SK-N-MC (cell line): ENCODE measurements at regions not wholly inside any gene's neighbourhood (a gene's known extent, or its start where the extent isn't known, plus 50 kb on each side); places are given as distances from the start of the nearest gene placed in this dataset.

ENCODE experiments used
- EZH2 ChIP-seq: fragments of 200-600 bp; sonication (generic); IDR thresholded peaks from one replicate; pipeline ENCODE4 v1.6.1; 2017; ENCODE audit warnings: antibody characterized with exemption
- FOXP2 ChIP-seq: optimal IDR thresholded peaks from 2 replicates; pipeline ENCODE3; 2011; ENCODE audit warnings: mild to moderate bottlenecking, moderate library complexity; ENCODE audit not compliant: insufficient read depth; ENCODE audit errors: extremely low read length, control extremely low read depth

DNA sequence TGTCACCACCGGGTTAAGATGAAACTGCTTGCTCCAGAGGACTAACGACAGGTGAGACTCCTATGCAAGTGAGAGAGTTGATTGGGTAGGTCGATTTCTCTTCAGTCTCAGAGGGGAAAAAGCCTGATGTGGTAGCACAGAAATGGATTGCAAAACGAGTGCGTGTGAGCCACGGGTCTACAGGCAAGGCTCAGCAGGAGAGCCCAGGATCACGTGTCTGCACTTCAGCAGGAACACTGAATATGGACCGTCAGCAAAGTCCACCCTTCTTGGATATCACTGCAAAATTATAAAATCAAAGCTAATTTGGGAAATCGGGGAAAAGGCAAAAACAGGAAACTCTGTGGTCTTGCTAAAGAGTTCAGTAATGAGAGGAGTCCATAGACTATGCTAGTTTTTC is 107.7 kb upstream of the ZNF648 start:
- no peak for TF ChIP-seq EZH2
- TF ChIP-seq FOXP2: no peak
